Stimulated activated CD8-positive, alpha-beta memory T cell treated with anti-CD3 and anti-CD28 coated beads, Interleukin-4, amount 100 ng/mL, for 4 hours (primary cell): ENCODE measurements at regions not wholly inside any gene's neighbourhood (a gene's known extent, or its start where the extent isn't known, plus 50 kb on each side); places are given as distances from the start of the nearest gene placed in this dataset.
"Not testable (repeated sequence)": the region's sequence is repeated elsewhere in the genome, so short reads cannot be mapped to it uniquely, and the experiment has no call there.

Source experiments
- DNase-seq, 2 donors: peaks; one replicate each; pipeline ENCODE4 v3.0.0-alpha.2; 2020; ENCODE audit warnings: low read depth in 2 of 2, low spot score in 1 of 2

- no peak for DNase-seq
Observed at GRCh38 chr5:125450771-125451170, 704.3 kb upstream of the ZNF608 start.

- DNase-seq, result no peak
Observed at GRCh38 chr5:125451622-125452021, 705.2 kb upstream of the ZNF608 start.

GRCh38 chr5:125452991-125453390 is 706.6 kb upstream of the ZNF608 start:
- no peak for DNase-seq

- DNase-seq, result no peak
Observed at GRCh38 chr5:125455041-125455440, 708.6 kb upstream of the ZNF608 start.

- DNase-seq, result not testable (repeated sequence)
Observed at GRCh38 chr5:125456005-125456404, 709.6 kb upstream of the ZNF608 start.

GRCh38 chr5:125457617-125458016 is 711.2 kb upstream of the ZNF608 start:
- DNase-seq, result no peak

GRCh38 chr5:125458949-125459348 is 712.5 kb upstream of the ZNF608 start:
- not testable (repeated sequence) for DNase-seq

GRCh38 chr5:125461641-125462072 is 715.2 kb upstream of the ZNF608 start:
- no peak for DNase-seq

GRCh38 chr5:125463466-125464092 is 717.1 kb upstream of the ZNF608 start:
- no peak for DNase-seq

- no peak for DNase-seq
Observed at GRCh38 chr5:125464847-125465432, 718.5 kb upstream of the ZNF608 start.

- DNase-seq, result no peak
Observed at GRCh38 chr5:125465703-125466102, 719.3 kb upstream of the ZNF608 start.

- no peak for DNase-seq
Observed at GRCh38 chr5:125467222-125467621, 720.8 kb upstream of the ZNF608 start.

GRCh38 chr5:125470280-125470902 is 724.0 kb upstream of the ZNF608 start:
- no peak for DNase-seq

GRCh38 chr5:125476901-125477585 is 730.6 kb upstream of the ZNF608 start:
- no peak for DNase-seq

- no peak for DNase-seq
Observed at GRCh38 chr5:125477586-125477975, 731.1 kb upstream of the ZNF608 start.

GRCh38 chr5:125478599-125478998 is 732.2 kb upstream of the ZNF608 start:
- no peak for DNase-seq

GRCh38 chr5:125480911-125481310 is 734.5 kb upstream of the ZNF608 start:
- no peak for DNase-seq

- DNase-seq, result no peak
Observed at GRCh38 chr5:125481506-125482465, 735.3 kb upstream of the ZNF608 start.

- DNase-seq, result no peak
Observed at GRCh38 chr5:125483609-125484008, 737.2 kb upstream of the ZNF608 start.

GRCh38 chr5:125484272-125484741 is 737.9 kb upstream of the ZNF608 start:
- DNase-seq, result no peak
